ENCODE measurements at regions not wholly inside any gene's neighbourhood (a gene's known extent, or its start where the extent isn't known, plus 50 kb on each side); places are given as distances from the start of the nearest gene placed in this dataset.

- TF ChIP-seq, protein P1, sequence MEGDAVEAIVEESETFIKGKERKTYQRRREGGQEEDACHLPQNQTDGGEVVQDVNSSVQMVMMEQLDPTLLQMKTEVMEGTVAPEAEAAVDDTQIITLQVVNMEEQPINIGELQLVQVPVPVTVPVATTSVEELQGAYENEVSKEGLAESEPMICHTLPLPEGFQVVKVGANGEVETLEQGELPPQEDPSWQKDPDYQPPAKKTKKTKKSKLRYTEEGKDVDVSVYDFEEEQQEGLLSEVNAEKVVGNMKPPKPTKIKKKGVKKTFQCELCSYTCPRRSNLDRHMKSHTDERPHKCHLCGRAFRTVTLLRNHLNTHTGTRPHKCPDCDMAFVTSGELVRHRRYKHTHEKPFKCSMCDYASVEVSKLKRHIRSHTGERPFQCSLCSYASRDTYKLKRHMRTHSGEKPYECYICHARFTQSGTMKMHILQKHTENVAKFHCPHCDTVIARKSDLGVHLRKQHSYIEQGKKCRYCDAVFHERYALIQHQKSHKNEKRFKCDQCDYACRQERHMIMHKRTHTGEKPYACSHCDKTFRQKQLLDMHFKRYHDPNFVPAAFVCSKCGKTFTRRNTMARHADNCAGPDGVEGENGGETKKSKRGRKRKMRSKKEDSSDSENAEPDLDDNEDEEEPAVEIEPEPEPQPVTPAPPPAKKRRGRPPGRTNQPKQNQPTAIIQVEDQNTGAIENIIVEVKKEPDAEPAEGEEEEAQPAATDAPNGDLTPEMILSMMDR (IDR thresholded peaks at IDR 0.05; ENCODE audit: insufficient read depth, low read length), result no peak
- TF ChIP-seq, protein P2, sequence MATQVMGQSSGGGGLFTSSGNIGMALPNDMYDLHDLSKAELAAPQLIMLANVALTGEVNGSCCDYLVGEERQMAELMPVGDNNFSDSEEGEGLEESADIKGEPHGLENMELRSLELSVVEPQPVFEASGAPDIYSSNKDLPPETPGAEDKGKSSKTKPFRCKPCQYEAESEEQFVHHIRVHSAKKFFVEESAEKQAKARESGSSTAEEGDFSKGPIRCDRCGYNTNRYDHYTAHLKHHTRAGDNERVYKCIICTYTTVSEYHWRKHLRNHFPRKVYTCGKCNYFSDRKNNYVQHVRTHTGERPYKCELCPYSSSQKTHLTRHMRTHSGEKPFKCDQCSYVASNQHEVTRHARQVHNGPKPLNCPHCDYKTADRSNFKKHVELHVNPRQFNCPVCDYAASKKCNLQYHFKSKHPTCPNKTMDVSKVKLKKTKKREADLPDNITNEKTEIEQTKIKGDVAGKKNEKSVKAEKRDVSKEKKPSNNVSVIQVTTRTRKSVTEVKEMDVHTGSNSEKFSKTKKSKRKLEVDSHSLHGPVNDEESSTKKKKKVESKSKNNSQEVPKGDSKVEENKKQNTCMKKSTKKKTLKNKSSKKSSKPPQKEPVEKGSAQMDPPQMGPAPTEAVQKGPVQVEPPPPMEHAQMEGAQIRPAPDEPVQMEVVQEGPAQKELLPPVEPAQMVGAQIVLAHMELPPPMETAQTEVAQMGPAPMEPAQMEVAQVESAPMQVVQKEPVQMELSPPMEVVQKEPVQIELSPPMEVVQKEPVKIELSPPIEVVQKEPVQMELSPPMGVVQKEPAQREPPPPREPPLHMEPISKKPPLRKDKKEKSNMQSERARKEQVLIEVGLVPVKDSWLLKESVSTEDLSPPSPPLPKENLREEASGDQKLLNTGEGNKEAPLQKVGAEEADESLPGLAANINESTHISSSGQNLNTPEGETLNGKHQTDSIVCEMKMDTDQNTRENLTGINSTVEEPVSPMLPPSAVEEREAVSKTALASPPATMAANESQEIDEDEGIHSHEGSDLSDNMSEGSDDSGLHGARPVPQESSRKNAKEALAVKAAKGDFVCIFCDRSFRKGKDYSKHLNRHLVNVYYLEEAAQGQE (IDR thresholded peaks at IDR 0.05; ENCODE audit: insufficient replicate concordance, low read depth), result no peak
- no peak for TF ChIP-seq POLR2AphosphoS5 (IDR thresholded peaks at IDR 0.05; ENCODE audit: low read depth)
Measured at GRCh38 chr1:53392460-53392859, 64.6 kb upstream of the LRP8 start.

All from HL-60 (cell line).